Memory B cell (primary cell): ENCODE measurements at regions not wholly inside any gene's neighbourhood (a gene's known extent, or its start where the extent isn't known, plus 50 kb on each side); places are given as distances from the start of the nearest gene placed in this dataset.
"Not testable (repeated sequence)": the region's sequence is repeated elsewhere in the genome, so short reads cannot be mapped to it uniquely, and the experiment has no call there.

Experiments
- ATAC-seq: fragments of 150-1000 bp; cut with Tn5 transposase; 2 replicates; pipeline ENCODE4 v1.10.0; 2021; ENCODE audit warnings: low read depth, mild to moderate bottlenecking, moderate library complexity
- DNase-seq, 2 donors: peaks; one replicate each; pipeline ENCODE4 v3.0.0; 2022; ENCODE audit warnings: low spot score in 2 of 2
- H3K27ac Mint-ChIP-seq: one replicate; pipeline ENCODE4 v1.8.0; 2022; ENCODE audit warnings: mild to moderate bottlenecking, moderate library complexity, mixed read lengths
- H3K27me3 Mint-ChIP-seq: one replicate; pipeline ENCODE4 v1.8.0; 2022; ENCODE audit warnings: mixed read lengths
- H3K36me3 Mint-ChIP-seq: one replicate; pipeline ENCODE4 v1.8.0; 2022; ENCODE audit warnings: mild to moderate bottlenecking, mixed read lengths
- H3K4me1 Mint-ChIP-seq: one replicate; pipeline ENCODE4 v1.8.0; 2022; ENCODE audit warnings: mixed read lengths
- H3K4me3 Mint-ChIP-seq: one replicate; pipeline ENCODE4 v1.8.0; 2022; ENCODE audit warnings: mild to moderate bottlenecking, moderate library complexity, mixed read lengths
- H3K9me3 Mint-ChIP-seq: one replicate; pipeline ENCODE4 v1.8.0; 2022; ENCODE audit warnings: mixed read lengths

DNA sequence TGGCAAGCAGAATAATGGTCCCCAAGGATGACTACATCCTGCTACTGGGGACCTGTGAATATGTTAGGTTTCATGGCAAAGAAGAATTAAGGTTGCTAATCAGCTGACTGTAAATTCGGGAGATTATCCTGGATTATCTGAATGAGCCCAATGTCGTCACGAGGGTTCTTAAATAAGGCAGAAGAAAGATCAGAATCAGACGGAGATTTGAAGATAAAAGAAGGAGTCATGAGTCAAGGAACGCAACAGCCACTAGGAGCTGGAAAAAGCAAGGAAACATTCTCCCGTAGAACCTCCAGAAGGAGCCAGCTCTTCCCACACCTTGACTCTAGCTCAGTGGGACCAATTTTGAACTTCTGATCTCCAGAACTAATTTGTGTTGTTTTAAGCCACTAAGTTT lies 82.9 kb upstream of the APBB1IP start:
- no peak for ATAC-seq
- DNase-seq, result no peak
- Mint-ChIP-seq H3K4me1 (peaks cover under 1% of the 10 kb centered on the region), H3K36me3 (no peaks in the 10 kb centered on the region), H3K4me3 (no peak overlapping the region), H3K27me3 (peaks cover 7% of the 10 kb centered on the region), H3K27ac (no peak overlapping the region), H3K9me3 (no peaks in the 10 kb centered on the region)

GRCh38 chr10:26357203-26357602 lies 80.9 kb upstream of the APBB1IP start:
- H3K36me3 Mint-ChIP-seq, result no peaks in the 10 kb centered on the region
- peaks cover 4% of the 10 kb centered on the region for H3K4me1 Mint-ChIP-seq
- no peak for ATAC-seq
- DNase-seq, result no peak
- no peak overlapping the region for H3K4me3 Mint-ChIP-seq
- H3K27ac Mint-ChIP-seq, result no peak overlapping the region
- peaks cover 7% of the 10 kb centered on the region for H3K27me3 Mint-ChIP-seq
- H3K9me3 Mint-ChIP-seq, result no peaks in the 10 kb centered on the region

DNA sequence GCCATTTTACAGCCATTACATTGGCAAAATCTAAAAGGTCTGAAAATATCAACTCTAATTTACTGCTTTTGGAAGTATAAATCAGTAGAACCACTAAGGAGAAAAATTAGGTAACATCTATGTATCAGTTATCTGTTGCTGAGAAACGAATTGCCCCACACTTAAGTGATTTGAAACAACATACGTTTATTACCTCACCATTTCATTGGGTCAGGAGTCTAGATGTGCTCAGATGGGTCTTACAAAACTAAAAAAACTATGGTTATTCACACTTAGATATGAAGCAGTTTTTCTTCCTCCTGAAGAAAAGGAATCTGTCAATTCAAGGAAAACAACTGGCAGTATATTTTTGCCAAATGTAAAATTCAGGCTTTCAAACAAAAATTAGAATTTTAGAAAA lies 80.1 kb upstream of the APBB1IP start:
- Mint-ChIP-seq H3K4me1 (peaks cover 6% of the 10 kb centered on the region), H3K4me3 (no peak overlapping the region), H3K27me3 (peaks cover 9% of the 10 kb centered on the region), H3K36me3 (peaks cover 2% of the 10 kb centered on the region), H3K9me3 (peaks cover 1% of the 10 kb centered on the region), H3K27ac (no peak overlapping the region)
- ATAC-seq (no peak), DNase-seq (no peak)

DNA sequence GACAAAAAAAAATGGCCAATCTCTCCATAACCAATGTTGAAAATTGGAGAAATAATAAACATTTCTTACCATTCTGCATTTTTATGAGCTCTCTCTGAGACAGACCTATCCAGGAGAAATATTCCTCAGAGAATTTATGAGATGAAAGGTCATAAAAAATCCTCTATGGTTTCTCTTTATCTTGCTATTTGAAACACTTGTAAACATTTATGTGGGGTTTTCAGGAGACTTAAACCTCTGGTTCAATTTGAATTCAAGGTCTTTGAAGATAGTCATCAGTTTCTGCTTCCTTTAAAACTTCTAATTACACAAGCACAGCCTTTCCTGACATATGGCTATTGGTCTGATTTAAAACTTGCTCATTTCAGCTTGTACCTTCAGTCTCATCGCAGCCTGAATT lies 78.5 kb upstream of the APBB1IP start:
- Mint-ChIP-seq H3K4me1 (peaks cover 6% of the 10 kb centered on the region), H3K27me3 (peaks cover 9% of the 10 kb centered on the region), H3K36me3 (peaks cover 2% of the 10 kb centered on the region), H3K4me3 (no peak overlapping the region), H3K27ac (no peak overlapping the region), H3K9me3 (peaks cover 1% of the 10 kb centered on the region)
- no peak for DNase-seq
- no peak for ATAC-seq

- H3K9me3 Mint-ChIP-seq, result peaks cover 1% of the 10 kb centered on the region
- no peak overlapping the region for H3K27ac Mint-ChIP-seq
- DNase-seq, result no peak
- H3K36me3 Mint-ChIP-seq, result peaks cover 2% of the 10 kb centered on the region
- no peak for ATAC-seq
- peaks cover 6% of the 10 kb centered on the region for H3K27me3 Mint-ChIP-seq
- peaks cover 6% of the 10 kb centered on the region for H3K4me1 Mint-ChIP-seq
- H3K4me3 Mint-ChIP-seq, result no peak overlapping the region
Observed at GRCh38 chr10:26361351-26361750, 76.8 kb upstream of the APBB1IP start.

GRCh38 chr10:26361971-26362370 lies 76.2 kb upstream of the APBB1IP start:
- Mint-ChIP-seq H3K4me3 (no peak overlapping the region), H3K27me3 (peaks cover 6% of the 10 kb centered on the region), H3K36me3 (peaks cover 2% of the 10 kb centered on the region), H3K4me1 (peaks cover 6% of the 10 kb centered on the region), H3K9me3 (peaks cover 1% of the 10 kb centered on the region), H3K27ac (no peak overlapping the region)
- DNase-seq, result no peak
- ATAC-seq, result no peak

DNA sequence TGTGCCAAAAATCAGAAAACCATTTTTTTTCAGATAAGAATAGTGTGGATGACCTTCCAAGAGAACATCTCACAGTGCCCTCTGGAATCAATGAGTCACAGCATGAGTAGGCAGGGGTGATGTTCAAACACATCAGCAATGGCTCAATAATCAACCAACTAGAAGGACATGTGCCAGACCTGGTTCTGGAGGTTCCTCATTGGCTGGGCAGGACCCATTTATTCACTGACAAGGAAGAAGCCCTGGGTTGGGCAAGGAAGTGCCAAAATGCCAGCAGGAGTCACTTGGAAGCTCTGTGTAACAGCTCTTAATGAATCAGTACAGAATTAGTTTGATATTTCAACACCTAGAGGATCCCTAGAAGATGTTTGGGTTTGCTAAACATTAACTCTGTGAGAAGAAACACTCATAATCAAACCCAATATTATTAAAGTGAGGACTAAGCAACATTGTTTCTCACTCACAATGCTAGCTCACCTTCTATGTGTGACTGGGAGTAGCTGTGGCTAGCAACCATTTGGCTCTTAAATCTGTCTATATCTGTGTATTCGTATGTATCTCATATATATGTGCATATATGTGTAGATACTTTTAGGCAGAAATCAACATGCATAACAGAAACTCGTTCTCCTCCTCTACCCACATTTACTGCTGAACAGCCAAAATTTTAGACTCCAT lies 72.3 kb upstream of the APBB1IP start:
- H3K4me1 Mint-ChIP-seq, result peaks cover 12% of the 10 kb centered on the region
- peaks cover 6% of the 10 kb centered on the region for H3K9me3 Mint-ChIP-seq
- ATAC-seq, result no peak
- no peak for DNase-seq
- no peak overlapping the region for H3K4me3 Mint-ChIP-seq
- H3K36me3 Mint-ChIP-seq, result peaks cover 3% of the 10 kb centered on the region
- H3K27me3 Mint-ChIP-seq, result peaks cover 4% of the 10 kb centered on the region
- no peak overlapping the region for H3K27ac Mint-ChIP-seq

GRCh38 chr10:26367035-26367434 lies 71.1 kb upstream of the APBB1IP start:
- peaks cover 12% of the 10 kb centered on the region for H3K4me1 Mint-ChIP-seq
- H3K27me3 Mint-ChIP-seq, H3K27ac Mint-ChIP-seq, H3K4me3 Mint-ChIP-seq, DNase-seq, H3K36me3 Mint-ChIP-seq, ATAC-seq, H3K9me3 Mint-ChIP-seq: not testable (repeated sequence)

DNA sequence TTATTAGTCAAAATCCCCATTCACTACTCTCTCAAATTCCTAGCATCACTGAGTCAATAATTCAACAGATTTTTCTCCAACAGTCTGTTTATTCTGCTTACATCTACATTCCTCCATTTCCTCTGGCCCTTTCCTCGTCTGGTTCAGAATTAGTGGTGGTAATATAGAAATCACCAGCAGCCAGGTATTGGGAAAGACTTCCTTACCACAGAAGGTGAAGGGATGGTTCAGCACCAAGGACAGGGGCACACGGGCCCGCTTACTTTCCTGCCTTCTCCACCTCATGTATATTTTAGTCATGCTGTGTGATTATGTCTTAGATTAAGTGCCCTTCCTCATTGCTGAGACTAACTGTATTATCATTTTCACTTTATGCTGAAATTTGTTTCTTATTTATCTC lies 70.4 kb upstream of the APBB1IP start:
- DNase-seq, result peak; percentile 7 to 22
- peak; percentile 83 for ATAC-seq

GRCh38 chr10:26368463-26368862 lies 69.7 kb upstream of the APBB1IP start:
- Mint-ChIP-seq H3K27me3 (peaks cover 1% of the 10 kb centered on the region), H3K36me3 (peaks cover 1% of the 10 kb centered on the region), H3K4me3 (no peak overlapping the region), H3K4me1 (peaks cover 19% of the 10 kb centered on the region), H3K27ac (no peak overlapping the region), H3K9me3 (peaks cover 5% of the 10 kb centered on the region)
- DNase-seq (no peak), ATAC-seq (peak; percentile 42)

More for the DNA sequence above, 70.4 kb upstream of the APBB1IP start:
- H3K9me3 Mint-ChIP-seq, result peaks cover 5% of the 10 kb centered on the region
- no peak overlapping the region for H3K27ac Mint-ChIP-seq
- no peak overlapping the region for H3K4me3 Mint-ChIP-seq
- H3K36me3 Mint-ChIP-seq, result peaks cover 1% of the 10 kb centered on the region
- peaks cover 13% of the 10 kb centered on the region for H3K4me1 Mint-ChIP-seq
- H3K27me3 Mint-ChIP-seq, result peaks cover 1% of the 10 kb centered on the region

DNA sequence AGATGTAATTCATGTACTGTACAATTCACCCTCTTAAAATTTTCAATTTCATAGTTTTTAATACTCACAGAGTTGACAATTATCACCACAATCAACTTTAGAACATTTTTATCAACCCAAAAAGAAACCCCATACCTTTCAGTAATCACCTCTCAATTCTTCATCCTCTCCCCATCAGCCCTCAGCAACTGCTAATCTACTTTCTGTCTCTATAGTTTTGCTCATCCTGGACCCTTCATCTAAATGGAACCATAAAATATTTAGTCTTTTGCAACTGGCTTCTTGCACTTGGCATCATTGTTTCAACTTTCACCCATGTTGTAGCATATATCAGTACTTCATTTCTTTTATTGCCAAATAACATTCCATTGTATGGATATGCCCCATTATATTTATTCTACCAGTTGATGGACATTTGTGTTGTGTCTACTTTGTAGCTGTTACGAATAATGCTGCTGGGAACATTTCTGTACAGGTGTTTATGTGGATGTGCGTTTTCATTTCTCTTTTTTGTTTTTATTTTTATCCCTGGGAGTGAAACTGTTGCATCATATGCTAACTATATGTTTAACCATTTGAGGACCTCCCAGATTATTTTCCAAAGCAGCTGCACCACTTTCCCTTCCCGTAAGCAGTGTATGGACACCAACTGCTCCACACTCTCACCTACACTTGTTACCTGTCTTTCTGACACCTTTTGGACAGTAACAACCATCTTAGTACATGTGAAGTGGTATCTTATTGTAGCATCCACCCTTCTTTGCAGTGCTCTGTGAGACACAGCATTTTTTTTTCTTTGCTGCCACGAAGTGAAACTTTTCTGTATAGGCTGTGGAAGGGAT lies 65.4 kb upstream of the APBB1IP start:
- peaks cover 16% of the 10 kb centered on the region for H3K4me1 Mint-ChIP-seq

DNA sequence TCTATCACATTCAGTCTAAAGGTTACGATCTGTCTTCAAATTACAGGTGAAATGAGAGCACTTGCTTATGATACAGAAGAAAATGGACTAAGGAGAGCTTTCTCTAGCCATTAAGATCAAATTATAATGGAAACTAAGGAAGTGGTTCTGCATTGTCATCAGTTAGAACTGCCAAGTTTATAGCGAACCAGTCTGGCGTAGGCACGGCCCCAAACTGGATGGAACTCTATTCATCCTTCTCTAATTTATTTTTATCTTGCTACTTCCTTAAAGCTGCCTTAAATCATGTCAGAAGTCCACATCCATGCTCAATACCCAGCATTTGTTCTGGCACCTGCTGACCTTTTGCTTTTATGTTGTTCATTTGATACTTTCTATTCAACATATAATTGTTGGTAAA lies 63.7 kb upstream of the APBB1IP start:
- no peak overlapping the region for H3K4me3 Mint-ChIP-seq
- H3K27me3 Mint-ChIP-seq, result no peaks in the 10 kb centered on the region
- H3K36me3 Mint-ChIP-seq, result peaks cover 1% of the 10 kb centered on the region
- H3K4me1 Mint-ChIP-seq, result peaks cover 9% of the 10 kb centered on the region
- H3K27ac Mint-ChIP-seq, result no peak overlapping the region
- no peaks in the 10 kb centered on the region for H3K9me3 Mint-ChIP-seq
- ATAC-seq (no peak), DNase-seq (no peak)

More for the DNA sequence above, 65.4 kb upstream of the APBB1IP start:
- H3K27me3 Mint-ChIP-seq, result no peaks in the 10 kb centered on the region
- ATAC-seq (no peak), DNase-seq (no peak)
- peak overlapping the region; percentile 54 for H3K27ac Mint-ChIP-seq
- H3K9me3 Mint-ChIP-seq, result no peaks in the 10 kb centered on the region
- peak overlapping the region; percentile 28 for H3K4me3 Mint-ChIP-seq
- peaks cover 1% of the 10 kb centered on the region for H3K36me3 Mint-ChIP-seq

DNA sequence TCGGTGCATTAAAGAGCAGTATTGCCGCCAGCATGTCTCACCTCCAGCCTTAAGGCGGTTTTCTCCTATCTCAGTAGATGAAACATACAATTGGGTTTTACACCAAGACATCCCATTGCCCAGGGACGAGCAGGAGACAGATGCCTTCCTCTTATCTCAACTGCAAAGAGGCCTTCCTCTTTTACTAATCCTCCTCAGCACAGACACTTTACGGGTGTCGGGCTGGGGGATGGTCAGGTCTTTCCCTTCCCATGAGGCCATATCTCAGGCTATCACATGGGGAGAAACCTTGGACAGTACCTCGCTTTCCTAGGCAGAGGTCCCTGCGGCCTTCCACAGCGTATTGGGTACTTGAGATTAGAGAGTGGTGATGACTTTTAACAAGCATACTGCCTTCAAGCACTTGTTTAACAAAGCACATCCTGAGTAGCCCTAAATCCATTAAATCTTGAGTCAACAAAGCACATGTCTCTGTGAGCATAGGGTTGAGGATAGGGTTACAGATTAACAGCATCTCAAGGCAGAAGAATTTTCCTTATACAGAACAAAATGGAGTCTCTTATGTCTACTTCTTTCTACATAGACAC lies 60.8 kb upstream of the APBB1IP start:
- not testable (repeated sequence) for H3K27me3 Mint-ChIP-seq, H3K27ac Mint-ChIP-seq, H3K9me3 Mint-ChIP-seq, DNase-seq, H3K4me1 Mint-ChIP-seq, H3K4me3 Mint-ChIP-seq, H3K36me3 Mint-ChIP-seq, ATAC-seq

- DNase-seq (no peak), ATAC-seq (no peak)
- Mint-ChIP-seq H3K36me3 (no peaks in the 10 kb centered on the region), H3K4me1 (no peaks in the 10 kb centered on the region), H3K4me3 (no peak overlapping the region), H3K27ac (no peak overlapping the region), H3K27me3 (no peaks in the 10 kb centered on the region), H3K9me3 (no peaks in the 10 kb centered on the region)
Observed at GRCh38 chr10:26378861-26379294, 59.3 kb upstream of the APBB1IP start.
